GM23338 (cell line): ENCODE measurements at regions not wholly inside any gene's neighbourhood (a gene's known extent, or its start where the extent isn't known, plus 50 kb on each side); places are given as distances from the start of the nearest gene placed in this dataset.

Source experiments
- ATAC-seq: fragments of 200-7000 bp; cut with Tn5 transposase; 3 replicates; pipeline ENCODE4 v1.9.1; 2020
- DNase-seq: peaks from one replicate; pipeline ENCODE4 v3.0.0-alpha.2; 2015; ENCODE audit warnings: low spot score
- H2AFZ ChIP-seq: fragments of 200-600 bp; sonication (generic); 2 replicates; pipeline ENCODE4 v1.8.0; 2016; ENCODE audit warnings: antibody characterized with exemption, mild to moderate bottlenecking, moderate library complexity
- H3F3A ChIP-seq: fragments of 200-600 bp; sonication (generic); replicated peaks from 2 replicates; pipeline ENCODE4 v1.8.0; 2017; ENCODE audit warnings: antibody characterized with exemption, mixed run types, low read depth
- H3K27ac ChIP-seq: fragments of 200-600 bp; sonication (generic); 2 replicates; pipeline ENCODE4 v1.6.1; 2016; ENCODE audit warnings: low read depth
- H3K27me3 ChIP-seq: fragments of 200-600 bp; sonication (generic); 2 replicates; pipeline ENCODE4 v1.8.0; 2016; ENCODE audit warnings: mild to moderate bottlenecking, mixed run types, moderate library complexity; ENCODE audit not compliant: insufficient read depth
- H3K36me3 ChIP-seq: fragments of 200-600 bp; sonication (generic); 2 replicates; pipeline ENCODE4 v1.8.0; 2016; ENCODE audit warnings: mild to moderate bottlenecking; ENCODE audit not compliant: insufficient read depth
- H3K4me1 ChIP-seq: fragments of 200-600 bp; sonication (generic); 2 replicates; pipeline ENCODE4 v1.8.0; 2016; ENCODE audit warnings: mild to moderate bottlenecking, moderate library complexity; ENCODE audit not compliant: insufficient read depth
- H3K4me2 ChIP-seq: fragments of 200-600 bp; sonication (generic); 2 replicates; pipeline ENCODE4 v1.7.1; 2017; ENCODE audit warnings: mixed run types
- H3K4me3 ChIP-seq: fragments of 200-600 bp; sonication (generic); 2 replicates; pipeline ENCODE4 v1.6.1; 2016; ENCODE audit warnings: mixed run types
- H3K79me2 ChIP-seq: fragments of 200-600 bp; sonication (generic); replicated peaks from 2 replicates; pipeline ENCODE4 v1.8.0; 2017; ENCODE audit warnings: mild to moderate bottlenecking; ENCODE audit not compliant: insufficient read depth
- H3K9me2 ChIP-seq: fragments of 200-600 bp; sonication (generic); 2 replicates; pipeline ENCODE4 v1.8.0; 2017; ENCODE audit not compliant: insufficient read depth
- H4K20me1 ChIP-seq: fragments of 200-600 bp; sonication (generic); replicated peaks from 2 replicates; pipeline ENCODE4 v1.8.0; 2017; ENCODE audit warnings: mild to moderate bottlenecking; ENCODE audit not compliant: insufficient read depth
- H3K27ac Mint-ChIP-seq: 2 replicates; pipeline ENCODE4 v1.8.0; 2020; ENCODE audit warnings: inconsistent platforms, mild to moderate bottlenecking, moderate library complexity, mixed read lengths
- H3K27me3 Mint-ChIP-seq: 3 replicates; pipeline ENCODE4 v1.8.0; 2022; ENCODE audit warnings: low read depth, mild to moderate bottlenecking, moderate library complexity, mixed read lengths, inconsistent platforms; ENCODE audit not compliant: insufficient read depth, poor library complexity
- H3K36me3 Mint-ChIP-seq: 3 replicates; pipeline ENCODE4 v1.8.0; 2021; ENCODE audit warnings: low read depth, mild to moderate bottlenecking, inconsistent platforms, moderate library complexity, mixed read lengths
- H3K4me1 Mint-ChIP-seq: 3 replicates; pipeline ENCODE4 v1.8.0; 2020; ENCODE audit warnings: mild to moderate bottlenecking, inconsistent platforms, mixed read lengths
- H3K4me3 Mint-ChIP-seq: 3 replicates; pipeline ENCODE4 v1.8.0; 2021; ENCODE audit warnings: moderate library complexity, mild to moderate bottlenecking, inconsistent platforms, mixed read lengths
- H3K9me3 Mint-ChIP-seq: 3 replicates; pipeline ENCODE4 v1.8.0; 2020; ENCODE audit warnings: moderate library complexity, mild to moderate bottlenecking, inconsistent platforms, mixed read lengths
- CREB1 ChIP-seq: fragments of 250-450 bp; sonication (Bioruptor Pico); IDR thresholded peaks from 2 replicates; pipeline ENCODE4 v1.5.0; 2020; ENCODE audit warnings: low read depth, mild to moderate bottlenecking, moderate library complexity
- ETS1 ChIP-seq: IDR thresholded peaks from 2 replicates; pipeline ENCODE4 v1.6.1; 2016; ENCODE audit warnings: antibody characterized with exemption
- EZH2phosphoT487 ChIP-seq: fragments of 200-600 bp; sonication (generic); IDR thresholded peaks from one replicate; pipeline ENCODE4 v1.8.1; 2018; ENCODE audit warnings: antibody characterized with exemption; ENCODE audit not compliant: unreplicated experiment
- JUNB ChIP-seq: IDR thresholded peaks from one replicate; pipeline ENCODE4 v1.6.1; 2016; ENCODE audit warnings: antibody characterized with exemption; ENCODE audit not compliant: unreplicated experiment
- NANOG ChIP-seq: IDR thresholded peaks from 2 replicates; pipeline ENCODE4 v1.6.1; 2016; ENCODE audit warnings: antibody characterized with exemption, borderline replicate concordance
- POLR2AphosphoS5 ChIP-seq: IDR thresholded peaks from 2 replicates; pipeline ENCODE4 v1.6.1; 2016; ENCODE audit warnings: antibody characterized with exemption, low read depth
- STAT1 ChIP-seq: IDR thresholded peaks from one replicate; pipeline ENCODE4 v1.6.1; 2016; ENCODE audit warnings: antibody characterized with exemption; ENCODE audit not compliant: unreplicated experiment
- ZNF331 ChIP-seq: fragments of 250-450 bp; sonication (Bioruptor Pico); IDR thresholded peaks from 2 replicates; pipeline ENCODE4 v1.5.0; 2020; ENCODE audit warnings: low read depth, mild to moderate bottlenecking, moderate library complexity
- ZNF462 ChIP-seq: fragments of 250-450 bp; sonication (Bioruptor Pico); IDR thresholded peaks from 2 replicates; pipeline ENCODE4 v1.5.0; 2020; ENCODE audit warnings: mild to moderate bottlenecking, moderate library complexity

GRCh38 chr2:65728477-65729180, 296.2 kb upstream of the SPRED2 start:
- Mint-ChIP-seq H3K27me3 (no peaks in the 10 kb centered on the region), H3K27ac (no peak overlapping the region), H3K36me3 (no peaks in the 10 kb centered on the region; the same call in 2 of the 3 replicates), H3K4me3 (no peak overlapping the region), H3K9me3 (peaks cover 9% of the 10 kb centered on the region; the same call in 2 of the 3 replicates), H3K4me1 (peaks cover 19% of the 10 kb centered on the region; the same call in 2 of the 3 replicates)
- no peak overlapping the region for H2AFZ ChIP-seq
- no peak overlapping the region for H3K4me3 ChIP-seq
- H3K4me2 ChIP-seq, result no peak overlapping the region
- no peak for TF ChIP-seq ZNF331 (CRISPR knock-in tag)
- TF ChIP-seq ETS1, result no peak
- no peak for TF ChIP-seq NANOG
- no peak for TF ChIP-seq EZH2phosphoT487
- TF ChIP-seq JUNB, result no peak
- no peak for TF ChIP-seq POLR2AphosphoS5
- TF ChIP-seq STAT1, result no peak
- no peak for TF ChIP-seq CREB1
- no peak for TF ChIP-seq ZNF462 (CRISPR knock-in tag)
- ATAC-seq (no peak), DNase-seq (no peak)
- no peaks in the 10 kb centered on the region for H3K27me3 ChIP-seq
- H3F3A ChIP-seq, result no peaks in the 10 kb centered on the region
- no peak overlapping the region for H3K27ac ChIP-seq
- H3K9me2 ChIP-seq, result peaks cover 33% of the 10 kb centered on the region
- no peaks in the 10 kb centered on the region for H4K20me1 ChIP-seq
- peaks cover 10% of the 10 kb centered on the region for H3K4me1 ChIP-seq
- no peaks in the 10 kb centered on the region for H3K79me2 ChIP-seq
- H3K36me3 ChIP-seq, result peaks cover 5% of the 10 kb centered on the region; the same call in 1 of the 2 replicates
